ENCODE measurements at regions not wholly inside any gene's neighbourhood (a gene's known extent, or its start where the extent isn't known, plus 50 kb on each side); places are given as distances from the start of the nearest gene placed in this dataset.

GRCh38 chr17:13413001-13413400 lies 188.7 kb downstream of the HS3ST3A1 start:
- H3K4me3 ChIP-seq (ENCODE audit: low read length, poor library complexity, severe bottlenecking), result no peak overlapping the region
- no peaks in the 10 kb centered on the region for H3K79me2 ChIP-seq (ENCODE audit: insufficient read depth, low read length)
- no peaks in the 10 kb centered on the region for H3K36me3 ChIP-seq (ENCODE audit: insufficient read depth, low read length)
- TF ChIP-seq CTCF (conservative IDR thresholded peaks at IDR 0.05; ENCODE audit: low read length), result no peak
- TF ChIP-seq EZH2phosphoT487 (IDR thresholded peaks at IDR 0.05; ENCODE audit: borderline replicate concordance), result no peak
- no peak overlapping the region for H2AFZ ChIP-seq (ENCODE audit: low read length)
- no peaks in the 10 kb centered on the region for H3F3A ChIP-seq (ENCODE audit: low read depth)
- H3K4me2 ChIP-seq (ENCODE audit: low read depth, low read length, poor library complexity, severe bottlenecking), result no peak overlapping the region
- no peaks in the 10 kb centered on the region for H3K9me2 ChIP-seq (replicated peaks; ENCODE audit: low read depth, low read length)
- no peaks in the 10 kb centered on the region for H3K27me3 ChIP-seq (ENCODE audit: insufficient read depth, low read length, poor library complexity, severe bottlenecking)
- no peak overlapping the region for H3K9ac ChIP-seq (ENCODE audit: low read depth, low read length, poor library complexity, severe bottlenecking)
- H3K4me1 ChIP-seq (ENCODE audit: insufficient read depth, low read length, poor library complexity, severe bottlenecking), result no peaks in the 10 kb centered on the region
- no peaks in the 10 kb centered on the region for H4K20me1 ChIP-seq (ENCODE audit: insufficient read depth, low read length, poor library complexity, severe bottlenecking)
- H3K9me3 ChIP-seq (ENCODE audit: insufficient read depth, low read depth, low read length), result no peaks in the 10 kb centered on the region

- Histone ChIP-seq H4K20me1 (ENCODE audit: insufficient read depth, low read length, poor library complexity, severe bottlenecking) (no peaks in the 10 kb centered on the region), H2AFZ (ENCODE audit: low read length) (no peak overlapping the region), H3K9me3 (ENCODE audit: insufficient read depth, low read depth, low read length) (no peaks in the 10 kb centered on the region), H3K4me1 (ENCODE audit: insufficient read depth, low read length, poor library complexity, severe bottlenecking) (no peaks in the 10 kb centered on the region), H3K4me2 (ENCODE audit: low read depth, low read length, poor library complexity, severe bottlenecking) (no peak overlapping the region), H3K27me3 (ENCODE audit: insufficient read depth, low read length, poor library complexity, severe bottlenecking) (no peaks in the 10 kb centered on the region), H3K9ac (ENCODE audit: low read depth, low read length, poor library complexity, severe bottlenecking) (no peak overlapping the region), H3F3A (ENCODE audit: low read depth) (no peaks in the 10 kb centered on the region), H3K36me3 (ENCODE audit: insufficient read depth, low read length) (no peaks in the 10 kb centered on the region), H3K9me2 (replicated peaks; ENCODE audit: low read depth, low read length) (no peaks in the 10 kb centered on the region), H3K4me3 (ENCODE audit: low read length, poor library complexity, severe bottlenecking) (no peak overlapping the region), H3K79me2 (ENCODE audit: insufficient read depth, low read length) (no peaks in the 10 kb centered on the region)
- no peak for TF ChIP-seq EZH2phosphoT487 (IDR thresholded peaks at IDR 0.05; ENCODE audit: borderline replicate concordance)
- no peak for TF ChIP-seq CTCF (conservative IDR thresholded peaks at IDR 0.05; ENCODE audit: low read length)
Observed at GRCh38 chr17:13410874-13411273, 190.9 kb downstream of the HS3ST3A1 start.

- Histone ChIP-seq H3K27me3 (ENCODE audit: insufficient read depth, low read length, poor library complexity, severe bottlenecking) (no peaks in the 10 kb centered on the region), H3K4me3 (ENCODE audit: low read length, poor library complexity, severe bottlenecking) (no peak overlapping the region), H3K9me2 (replicated peaks; ENCODE audit: low read depth, low read length) (no peaks in the 10 kb centered on the region), H3K9ac (ENCODE audit: low read depth, low read length, poor library complexity, severe bottlenecking) (no peak overlapping the region), H3K36me3 (ENCODE audit: insufficient read depth, low read length) (no peaks in the 10 kb centered on the region), H3K9me3 (ENCODE audit: insufficient read depth, low read depth, low read length) (no peaks in the 10 kb centered on the region), H2AFZ (ENCODE audit: low read length) (no peak overlapping the region), H3K79me2 (ENCODE audit: insufficient read depth, low read length) (no peaks in the 10 kb centered on the region), H4K20me1 (ENCODE audit: insufficient read depth, low read length, poor library complexity, severe bottlenecking) (no peaks in the 10 kb centered on the region), H3K4me2 (ENCODE audit: low read depth, low read length, poor library complexity, severe bottlenecking) (no peak overlapping the region), H3F3A (ENCODE audit: low read depth) (no peaks in the 10 kb centered on the region), H3K4me1 (ENCODE audit: insufficient read depth, low read length, poor library complexity, severe bottlenecking) (no peaks in the 10 kb centered on the region)
- no peak for TF ChIP-seq EZH2phosphoT487 (IDR thresholded peaks at IDR 0.05; ENCODE audit: borderline replicate concordance)
- no peak for TF ChIP-seq CTCF (conservative IDR thresholded peaks at IDR 0.05; ENCODE audit: low read length)
Observed at GRCh38 chr17:13410214-13410613, 191.5 kb downstream of the HS3ST3A1 start.
